PC-9 (cell line): ENCODE measurements at regions not wholly inside any gene's neighbourhood (a gene's known extent, or its start where the extent isn't known, plus 50 kb on each side); places are given as distances from the start of the nearest gene placed in this dataset.

Experiments
- BruUV-seq: library from RNA; stranded (reverse); fragments of 400-500 nt; replicated peaks from 2 replicates; lab custom pipeline; 2021; lab: Mats Ljungman, UMichigan
- CTCF ChIA-PET: fragments of 300-600 bp; sonication (Branson Sonifier 250); formaldehyde crosslinking; loops from one replicate; lab custom pipeline; 2022; ENCODE audit warnings: antibody characterized with exemption; lab: Charles Lee
- POLR2A ChIA-PET: fragments of 300-600 bp; sonication (Branson Sonifier 250); formaldehyde crosslinking; loops from one replicate; lab custom pipeline; 2022; ENCODE audit warnings: antibody characterized with exemption; ENCODE audit not compliant: unreplicated experiment; lab: Charles Lee
- DNase-seq, 2 experiments: peaks; one replicate each; pipeline versions ENCODE4 v3.0.0 to v3.0.0-alpha.2; 2015 to 2022; ENCODE audit warnings: mixed read lengths in 1 of 2
- H2AFZ ChIP-seq: fragments of 200-600 bp; sonication (generic); 2 replicates; pipeline ENCODE4 v1.8.1; 2017; ENCODE audit warnings: antibody characterized with exemption
- H3F3A ChIP-seq: fragments of 200-600 bp; sonication (generic); 2 replicates; pipeline ENCODE4 v1.8.1; 2017; ENCODE audit warnings: antibody characterized with exemption, mild to moderate bottlenecking, low read depth; ENCODE audit not compliant: insufficient read depth
- H3K27ac ChIP-seq: fragments of 200-600 bp; sonication (generic); 2 replicates; pipeline ENCODE4 v1.6.1; 2016; ENCODE audit warnings: mixed run types
- H3K27me3 ChIP-seq: fragments of 200-600 bp; sonication (generic); 2 replicates; pipeline ENCODE4 v1.6.1; 2016; ENCODE audit warnings: low read depth, mixed run types; ENCODE audit not compliant: insufficient read depth
- H3K36me3 ChIP-seq: fragments of 200-600 bp; sonication (generic); 2 replicates; pipeline ENCODE4 v1.6.1; 2016; ENCODE audit warnings: low read depth, mixed run types
- H3K4me1 ChIP-seq: fragments of 200-600 bp; sonication (generic); replicated peaks from 2 replicates; pipeline ENCODE4 v1.6.1; 2016; ENCODE audit warnings: mixed run types; ENCODE audit not compliant: insufficient read depth
- H3K4me2 ChIP-seq: fragments of 200-600 bp; sonication (generic); 2 replicates; pipeline ENCODE4 v1.6.1; 2017; ENCODE audit warnings: mixed run types
- H3K4me3 ChIP-seq: fragments of 200-600 bp; sonication (generic); 2 replicates; pipeline ENCODE4 v1.6.1; 2016; ENCODE audit warnings: mixed run types
- H3K79me2 ChIP-seq: fragments of 200-600 bp; sonication (generic); 2 replicates; pipeline ENCODE4 v1.6.1; 2017; ENCODE audit warnings: low read depth, mixed run types
- H3K9me2 ChIP-seq: fragments of 200-600 bp; sonication (generic); 2 replicates; pipeline ENCODE4 v1.8.1; 2017; ENCODE audit warnings: mild to moderate bottlenecking; ENCODE audit not compliant: insufficient read depth
- H3K9me3 ChIP-seq: fragments of 200-600 bp; sonication (generic); 2 replicates; pipeline ENCODE4 v1.8.1; 2016; ENCODE audit warnings: low read depth; ENCODE audit not compliant: insufficient read depth
- H4K20me1 ChIP-seq: fragments of 200-600 bp; sonication (generic); 2 replicates; pipeline ENCODE4 v1.8.1; 2017; ENCODE audit not compliant: insufficient read depth
- CTCF ChIP-seq: fragments of 200-600 bp; sonication (generic); conservative IDR thresholded peaks from 2 replicates; pipeline ENCODE4 v1.6.1; 2017; ENCODE audit warnings: mixed run types, antibody characterized with exemption, mild to moderate bottlenecking, moderate library complexity
- EZH2 ChIP-seq: fragments of 200-600 bp; sonication (generic); IDR thresholded peaks from 2 replicates; pipeline ENCODE4 v1.8.0; 2017; ENCODE audit warnings: antibody characterized with exemption, low read depth
- intact Hi-C: fragments of 100-400 bp; cut with micrococcal nuclease; formaldehyde crosslinking; loops from one replicate; pipeline ENCODE4 v1.10.0; 2022; ENCODE audit not compliant: unreplicated experiment

DNA sequence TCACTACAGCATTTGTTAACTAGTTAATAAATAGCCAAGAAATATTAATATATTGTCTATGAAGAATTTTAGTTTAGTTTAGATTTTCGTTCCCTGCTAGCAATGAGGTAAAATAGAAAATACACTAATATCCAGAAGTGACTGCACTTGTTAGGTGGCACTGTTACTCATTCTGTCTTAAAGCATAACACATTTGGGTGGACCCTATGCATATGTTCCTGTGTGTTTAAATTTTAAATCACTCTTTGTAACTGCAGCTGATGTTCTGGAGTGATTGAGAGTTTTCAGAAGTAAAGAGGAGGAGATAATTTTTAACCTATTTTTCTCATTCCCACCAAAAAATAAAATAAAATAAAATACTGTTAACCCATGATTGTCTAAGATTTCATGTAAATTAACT, 73.9 kb upstream of the SOX4 start:
- Histone ChIP-seq H3K4me2 (no peak overlapping the region), H3K4me3 (no peak overlapping the region), H2AFZ (no peak overlapping the region), H3K4me1 (no peaks in the 10 kb centered on the region), H4K20me1 (no peaks in the 10 kb centered on the region), H3K9me3 (no peaks in the 10 kb centered on the region), H3K36me3 (no peaks in the 10 kb centered on the region), H3K27ac (no peak overlapping the region), H3K27me3 (no peaks in the 10 kb centered on the region), H3K79me2 (no peaks in the 10 kb centered on the region), H3F3A (no peaks in the 10 kb centered on the region), H3K9me2 (no peaks in the 10 kb centered on the region)
- intact Hi-C loops, result no loop called here
- ChIA-PET POLR2A (interaction anchor here (0.7 kb wide), 1 partner anchor 808 kb away, joined by 3 read pairs; no protein-coding TSS in a partner anchor), CTCF (interaction anchor here (0.6 kb wide), 1 partner anchor 706 kb away, joined by 3 read pairs; no protein-coding TSS in a partner anchor)
- no peak for TF ChIP-seq EZH2
- TF ChIP-seq CTCF, result no peak
- no TSS peak for BruUV-seq
- no peak for DNase-seq

GRCh38 chr6:21521276-21521675, 72.3 kb upstream of the SOX4 start:
- DNase-seq, result no peak
- Histone ChIP-seq H3K27ac (no peak overlapping the region), H4K20me1 (no peaks in the 10 kb centered on the region), H3K4me2 (no peak overlapping the region), H3K79me2 (no peaks in the 10 kb centered on the region), H2AFZ (0 out of 2 replicates have a peak overlapping the region, but pooled peaks have one; percentile 17), H3K9me2 (no peaks in the 10 kb centered on the region), H3K9me3 (no peaks in the 10 kb centered on the region), H3K36me3 (no peaks in the 10 kb centered on the region), H3K4me3 (no peak overlapping the region), H3K27me3 (no peaks in the 10 kb centered on the region), H3F3A (no peaks in the 10 kb centered on the region), H3K4me1 (no peaks in the 10 kb centered on the region)
- TF ChIP-seq CTCF, result no peak
- TF ChIP-seq EZH2, result no peak
- intact Hi-C loops, result no loop called here
- CTCF ChIA-PET, result no interaction called here
- BruUV-seq, result no TSS peak
- POLR2A ChIA-PET, result no interaction called here

DNA sequence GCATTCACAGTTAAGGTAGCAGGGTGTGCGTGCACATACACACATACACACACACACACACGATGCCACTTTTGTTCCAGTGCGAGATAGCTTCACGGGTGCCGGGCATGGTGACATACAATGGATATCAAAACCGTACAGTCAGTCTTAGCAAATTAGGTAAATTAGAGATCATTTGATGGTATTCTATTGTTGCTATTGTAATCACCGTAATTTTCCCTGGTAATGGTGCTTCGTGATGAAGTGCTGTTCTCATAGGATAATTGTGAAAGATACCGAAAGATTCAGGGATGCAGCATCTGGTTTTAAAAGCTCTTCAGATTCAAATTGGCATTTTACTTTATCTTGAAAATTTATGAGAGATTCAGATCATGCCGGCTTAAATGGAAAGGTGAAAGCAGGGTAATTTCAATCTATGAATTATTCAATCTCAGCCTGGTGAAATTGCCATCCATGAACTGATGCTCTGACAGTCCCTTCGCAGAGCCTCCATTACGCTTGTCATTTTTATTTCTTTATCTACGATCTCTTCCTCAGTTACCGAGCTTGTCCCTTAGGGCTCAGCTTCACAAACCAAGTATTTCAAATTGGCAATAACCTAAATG, 71.3 kb upstream of the SOX4 start:
- no TSS peak for BruUV-seq
- intact Hi-C loops, result no loop called here
- POLR2A ChIA-PET, result no interaction called here

More for the DNA sequence above, 71.3 kb upstream of the SOX4 start:
- H3K4me2 ChIP-seq, result no peak overlapping the region
- H3K9me2 ChIP-seq, result no peaks in the 10 kb centered on the region
- H3K4me3 ChIP-seq, result no peak overlapping the region
- H4K20me1 ChIP-seq, result no peaks in the 10 kb centered on the region
- DNase-seq, result no peak
- H3K9me3 ChIP-seq, result no peaks in the 10 kb centered on the region
- no peaks in the 10 kb centered on the region for H3K36me3 ChIP-seq
- CTCF ChIA-PET, result no interaction called here
- no peaks in the 10 kb centered on the region for H3F3A ChIP-seq
- no peaks in the 10 kb centered on the region for H3K27me3 ChIP-seq
- TF ChIP-seq CTCF, result no peak
- no peak overlapping the region for H2AFZ ChIP-seq
- H3K4me1 ChIP-seq, result no peaks in the 10 kb centered on the region; the same call in 1 of the 2 replicates
- no peak overlapping the region for H3K27ac ChIP-seq
- H3K79me2 ChIP-seq, result no peaks in the 10 kb centered on the region
